PC-3 (cell line): ENCODE measurements at regions not wholly inside any gene's neighbourhood (a gene's known extent, or its start where the extent isn't known, plus 50 kb on each side); places are given as distances from the start of the nearest gene placed in this dataset.
A peak's percentile ranks its signal among the peaks of the same experiment; 100 is the strongest.

Experiments
- ATAC-seq: fragments of 200-7000 bp; cut with Tn5 transposase; 2 replicates; pipeline ENCODE4 v1.9.1; 2020; ENCODE audit warnings: mild to moderate bottlenecking, moderate library complexity
- BruUV-seq: library from RNA; stranded (reverse); fragments of 400-500 nt; replicated peaks from 2 replicates; lab custom pipeline; 2021; lab: Mats Ljungman, UMichigan
- CTCF ChIA-PET: fragments of 300-600 bp; sonication (Branson Sonifier 250); formaldehyde crosslinking; loops from one replicate; lab custom pipeline; 2022; ENCODE audit warnings: antibody characterized with exemption; lab: Charles Lee
- POLR2A ChIA-PET: fragments of 300-600 bp; sonication (Branson Sonifier 250); formaldehyde crosslinking; loops from one replicate; lab custom pipeline; 2022; ENCODE audit warnings: antibody characterized with exemption; ENCODE audit not compliant: unreplicated experiment; lab: Charles Lee
- DNase-seq: peaks from one replicate; pipeline ENCODE4 v3.0.0-alpha.2; 2015
- H2AFZ ChIP-seq: fragments of 300-600 bp; sonication (generic); 2 replicates; pipeline ENCODE4 v1.6.0; 2016; ENCODE audit warnings: antibody characterized with exemption, low read length
- H3F3A ChIP-seq: fragments of 300-600 bp; sonication (generic); one replicate; pipeline ENCODE4 v1.6.0; 2017; ENCODE audit warnings: antibody characterized with exemption, low read length, control low read depth, mild to moderate bottlenecking; ENCODE audit not compliant: unreplicated experiment
- H3K27ac ChIP-seq: fragments of 300-600 bp; sonication (generic); 2 replicates; pipeline ENCODE4 v1.5.1; 2016; ENCODE audit warnings: mild to moderate bottlenecking, low read length
- H3K27me3 ChIP-seq: fragments of 300-600 bp; sonication (generic); 2 replicates; pipeline ENCODE4 v1.6.1; 2016; ENCODE audit warnings: low read length, mixed read lengths
- H3K36me3 ChIP-seq: fragments of 300-600 bp; sonication (generic); 2 replicates; pipeline ENCODE4 v1.6.1; 2016; ENCODE audit warnings: low read depth, mixed run types, low read length, mixed read lengths
- H3K4me1 ChIP-seq: fragments of 300-600 bp; sonication (generic); 2 replicates; pipeline ENCODE4 v1.5.1; 2016; ENCODE audit warnings: low read length; ENCODE audit not compliant: insufficient read depth
- H3K4me2 ChIP-seq: fragments of 300-600 bp; sonication (generic); 2 replicates; pipeline ENCODE4 v1.6.0; 2016; ENCODE audit warnings: low read length
- H3K4me3 ChIP-seq: fragments of 300-600 bp; sonication (generic); 2 replicates; pipeline ENCODE4 v1.5.1; 2016; ENCODE audit warnings: mild to moderate bottlenecking, low read length, mixed read lengths
- H3K79me2 ChIP-seq: fragments of 300-600 bp; sonication (generic); 2 replicates; pipeline ENCODE4 v1.6.1; 2017; ENCODE audit warnings: low read length, mixed read lengths
- H3K9ac ChIP-seq: fragments of 300-600 bp; sonication (generic); 2 replicates; pipeline ENCODE4 v1.6.0; 2016; ENCODE audit warnings: mild to moderate bottlenecking, low read length
- H3K9me2 ChIP-seq: fragments of 300-600 bp; sonication (generic); replicated peaks from 2 replicates; pipeline ENCODE4 v1.6.1; 2016; ENCODE audit warnings: mixed run types, low read length, mixed read lengths
- H3K9me3 ChIP-seq: fragments of 300-600 bp; sonication (generic); 2 replicates; pipeline ENCODE4 v1.6.1; 2016; ENCODE audit warnings: low read length, mixed read lengths
- H4K20me1 ChIP-seq: fragments of 300-600 bp; sonication (generic); 2 replicates; pipeline ENCODE4 v1.6.1; 2016; ENCODE audit warnings: low read length, mixed read lengths
- CTCF ChIP-seq: fragments of 300-600 bp; sonication (generic); conservative IDR thresholded peaks from 2 replicates; pipeline ENCODE4 v1.5.1; 2017; ENCODE audit warnings: antibody characterized with exemption, low read depth, mild to moderate bottlenecking, low read length
- EZH2 ChIP-seq: fragments of 300-600 bp; sonication (generic); IDR thresholded peaks from one replicate; pipeline ENCODE4 v1.6.1; 2017; ENCODE audit warnings: antibody characterized with exemption, mild to moderate bottlenecking, low read length; ENCODE audit not compliant: unreplicated experiment
- EZH2phosphoT487 ChIP-seq: fragments of 300-600 bp; sonication (generic); IDR thresholded peaks from 2 replicates; pipeline ENCODE4 v1.6.1; 2018; ENCODE audit warnings: mild to moderate bottlenecking, antibody characterized with exemption, low read length, borderline replicate concordance
- intact Hi-C: fragments of 100-400 bp; cut with micrococcal nuclease; formaldehyde crosslinking; loops from 2 replicates; pipeline ENCODE4 v1.9.0; 2023

- H3K79me2 ChIP-seq, result no peaks in the 10 kb centered on the region
- POLR2A ChIA-PET, result no interaction called here
- H3K4me3 ChIP-seq, result no peak overlapping the region
- CTCF ChIA-PET, result no interaction called here
- no peaks in the 10 kb centered on the region for H4K20me1 ChIP-seq
- H3K9ac ChIP-seq, result no peak overlapping the region
- intact Hi-C loops, result loop anchor here (5.0 kb wide), 1 partner anchor 35 kb away; no protein-coding TSS in a partner anchor
- DNase-seq (no peak), ATAC-seq (no peak)
- H3F3A ChIP-seq, result peaks cover 4% of the 10 kb centered on the region
- TF ChIP-seq EZH2phosphoT487, result no peak
- TF ChIP-seq EZH2, result no peak
- TF ChIP-seq CTCF, result no peak
- no peaks in the 10 kb centered on the region for H3K9me3 ChIP-seq
- no peak overlapping the region for H3K4me2 ChIP-seq
- no peak overlapping the region for H2AFZ ChIP-seq
- H3K27ac ChIP-seq, result no peak overlapping the region
- BruUV-seq, result no TSS peak
- peaks cover 22% of the 10 kb centered on the region for H3K4me1 ChIP-seq
- H3K36me3 ChIP-seq, result no peaks in the 10 kb centered on the region
- H3K27me3 ChIP-seq, result no peaks in the 10 kb centered on the region
- H3K9me2 ChIP-seq, result no peaks in the 10 kb centered on the region
These were observed 122.0 kb upstream of the ALDH1A3 start for GRCh38 chr15:100757661-100758060.

GRCh38 chr15:100758555-100758954 lies 121.1 kb upstream of the ALDH1A3 start:
- H4K20me1 ChIP-seq, result no peaks in the 10 kb centered on the region
- H3K36me3 ChIP-seq, result no peaks in the 10 kb centered on the region
- TF ChIP-seq EZH2phosphoT487, result no peak
- no peak for TF ChIP-seq CTCF
- no peak for TF ChIP-seq EZH2
- H3K9ac ChIP-seq, result peak overlapping the region; percentile 39
- H3K9me2 ChIP-seq, result no peaks in the 10 kb centered on the region
- ChIA-PET CTCF (no interaction called here), POLR2A (interaction anchor here (0.6 kb wide), 1 partner anchor 40 kb away, joined by 4 read pairs; no protein-coding TSS in a partner anchor)
- no peaks in the 10 kb centered on the region for H3K9me3 ChIP-seq
- H3K4me1 ChIP-seq, result peaks cover 22% of the 10 kb centered on the region
- 0 out of 2 replicates have a peak overlapping the region, but pooled peaks have one; percentile 39 for H2AFZ ChIP-seq
- peaks cover 4% of the 10 kb centered on the region for H3F3A ChIP-seq
- ATAC-seq, result no peak
- intact Hi-C loops, result loop anchor here (5.0 kb wide), 1 partner anchor 36 kb away; no protein-coding TSS in a partner anchor
- H3K27me3 ChIP-seq, result no peaks in the 10 kb centered on the region
- H3K79me2 ChIP-seq, result no peaks in the 10 kb centered on the region
- 0 out of 2 replicates have a peak overlapping the region, but pooled peaks have one; percentile 69 for H3K4me2 ChIP-seq
- no peak overlapping the region for H3K4me3 ChIP-seq
- no TSS peak for BruUV-seq
- peak overlapping the region; percentile 70 for H3K27ac ChIP-seq
- no peak for DNase-seq

GRCh38 chr15:100759106-100759505 lies 120.5 kb upstream of the ALDH1A3 start:
- BruUV-seq, result TSS peak; percentile 49
- TF ChIP-seq EZH2phosphoT487 (no peak), CTCF (no peak), EZH2 (no peak)
- H3K9me2 ChIP-seq, result no peaks in the 10 kb centered on the region
- H3K27me3 ChIP-seq, result no peaks in the 10 kb centered on the region
- ATAC-seq (no peak; the same call in 1 of the 2 replicates), DNase-seq (no peak)
- no peaks in the 10 kb centered on the region for H3K79me2 ChIP-seq
- no peaks in the 10 kb centered on the region for H3K9me3 ChIP-seq
- H3K27ac ChIP-seq, result peak overlapping the region; percentile 70
- ChIA-PET CTCF (interaction anchor here (0.7 kb wide), 1 partner anchor 38 kb away, joined by 3 read pairs; no protein-coding TSS in a partner anchor), POLR2A (interaction anchor here (0.6 to 1.3 kb wide), 2 partner anchors 37 to 41 kb away, joined by 4 to 6 read pairs; no protein-coding TSS in a partner anchor)
- H3K9ac ChIP-seq, result peak overlapping the region; percentile 39
- H3K4me1 ChIP-seq, result peaks cover 22% of the 10 kb centered on the region
- H3K4me3 ChIP-seq, result peak overlapping the region; percentile 42; the same call in 1 of the 2 replicates
- H3F3A ChIP-seq, result peaks cover 4% of the 10 kb centered on the region
- no peaks in the 10 kb centered on the region for H4K20me1 ChIP-seq
- peak overlapping the region; percentile 39; the same call in 1 of the 2 replicates for H2AFZ ChIP-seq
- peak overlapping the region; percentile 69 for H3K4me2 ChIP-seq
- no peaks in the 10 kb centered on the region for H3K36me3 ChIP-seq
- intact Hi-C loops, result loop anchor here (5.0 kb wide), 1 partner anchor 37 kb away; no protein-coding TSS in a partner anchor
